Stimulated activated naive B cell treated with anti-CD40 and anti-IgM and Interleukin-4, amounts not matched to agents 10 μg/mL and 1 μg/mL and 100 μg/mL, for 72 hours (primary cell): ENCODE measurements at regions not wholly inside any gene's neighbourhood (a gene's known extent, or its start where the extent isn't known, plus 50 kb on each side); places are given as distances from the start of the nearest gene placed in this dataset.

Experiments used
- ATAC-seq, 2 donors: fragments of 150-1000 bp; cut with Tn5 transposase; replicated peaks; 2 replicates each; pipeline ENCODE4 v1.10.0; 2021; ENCODE audit warnings: moderate library complexity in 1 of 2
- DNase-seq: peaks from one replicate; pipeline ENCODE4 v3.0.0; 2021
- H3K27ac Mint-ChIP-seq: one replicate; pipeline ENCODE4 v1.8.0; 2022; ENCODE audit warnings: mild to moderate bottlenecking, mixed read lengths
- H3K27me3 Mint-ChIP-seq, 2 donors: one replicate each; pipeline ENCODE4 v1.8.0; 2022; ENCODE audit warnings: mixed read lengths in 2 of 2
- H3K36me3 Mint-ChIP-seq, 2 donors: one replicate each; pipeline ENCODE4 v1.8.0; 2022; ENCODE audit warnings: mixed read lengths in 2 of 2, mild to moderate bottlenecking in 1 of 2
- H3K4me1 Mint-ChIP-seq, 2 donors: one replicate each; pipeline ENCODE4 v1.8.0; 2022; ENCODE audit warnings: mixed read lengths in 2 of 2, mild to moderate bottlenecking in 1 of 2
- H3K4me3 Mint-ChIP-seq, 2 donors: one replicate each; pipeline ENCODE4 v1.8.0; 2022; ENCODE audit warnings: mild to moderate bottlenecking in 2 of 2, mixed read lengths in 2 of 2, moderate library complexity in 1 of 2
- H3K9me3 Mint-ChIP-seq, 2 donors: one replicate each; pipeline ENCODE4 v1.8.0; 2022; ENCODE audit warnings: mixed read lengths in 2 of 2, mild to moderate bottlenecking in 1 of 2

- H3K36me3 Mint-ChIP-seq: peaks cover 0 to 2% of the 10 kb centered on the region in 2 donors
- no peak for DNase-seq
- no peak for ATAC-seq
- no peaks in the 10 kb centered on the region for H3K4me1 Mint-ChIP-seq
- no peak overlapping the region for H3K27ac Mint-ChIP-seq
- H3K27me3 Mint-ChIP-seq: no peaks in the 10 kb centered on the region
- H3K9me3 Mint-ChIP-seq: peaks cover 0 to 5% of the 10 kb centered on the region in 2 donors
- no peak overlapping the region for H3K4me3 Mint-ChIP-seq
Observed at GRCh38 chr14:98010784-98011183, 1213.6 kb downstream of the VRK1 start.

GRCh38 chr14:98014851-98015615 lies 1217.9 kb downstream of the VRK1 start:
- DNase-seq: no peak
- no peaks in the 10 kb centered on the region for H3K4me1 Mint-ChIP-seq

GRCh38 chr14:98015921-98016320 lies 1218.7 kb downstream of the VRK1 start:
- Mint-ChIP-seq H3K27me3 (peaks cover 0 to 10% of the 10 kb centered on the region in 2 donors), H3K27ac (no peak overlapping the region), H3K4me3 (no peak overlapping the region), H3K36me3 (no peaks in the 10 kb centered on the region), H3K4me1 (no peaks in the 10 kb centered on the region), H3K9me3 (peaks cover 0 to 5% of the 10 kb centered on the region in 2 donors)
- DNase-seq: no peak
- no peak for ATAC-seq

More at GRCh38 chr14:98014851-98015615, 1217.9 kb downstream of the VRK1 start:
- no peak for ATAC-seq
- Mint-ChIP-seq H3K36me3 (no peaks in the 10 kb centered on the region), H3K4me3 (no peak overlapping the region), H3K27ac (no peak overlapping the region), H3K9me3 (peaks cover 0 to 5% of the 10 kb centered on the region in 2 donors), H3K27me3 (peaks cover 0 to 10% of the 10 kb centered on the region in 2 donors)

- Mint-ChIP-seq H3K4me3 (no peak overlapping the region), H3K27me3 (peaks cover 0 to 10% of the 10 kb centered on the region in 2 donors), H3K9me3 (peaks cover 0 to 3% of the 10 kb centered on the region in 2 donors), H3K4me1 (no peaks in the 10 kb centered on the region), H3K36me3 (no peaks in the 10 kb centered on the region), H3K27ac (no peak overlapping the region)
- DNase-seq (no peak), ATAC-seq (no peak)
Observed at GRCh38 chr14:98018628-98019027, 1221.4 kb downstream of the VRK1 start.

GRCh38 chr14:98022541-98023520 lies 1225.6 kb downstream of the VRK1 start:
- no peak overlapping the region for H3K4me3 Mint-ChIP-seq
- DNase-seq: no peak

GRCh38 chr14:98028162-98028561 lies 1231.0 kb downstream of the VRK1 start:
- H3K27me3 Mint-ChIP-seq: no peaks in the 10 kb centered on the region
- H3K36me3 Mint-ChIP-seq: no peaks in the 10 kb centered on the region
- no peaks in the 10 kb centered on the region for H3K4me1 Mint-ChIP-seq
- no peak overlapping the region for H3K27ac Mint-ChIP-seq
- no peak overlapping the region for H3K4me3 Mint-ChIP-seq
- no peak for DNase-seq
- peaks cover 16 to 21% of the 10 kb centered on the region in 2 donors for H3K9me3 Mint-ChIP-seq
- ATAC-seq: no peak

More at GRCh38 chr14:98022541-98023520, 1225.6 kb downstream of the VRK1 start:
- Mint-ChIP-seq H3K27me3 (peaks cover 0 to 5% of the 10 kb centered on the region in 2 donors), H3K4me1 (no peaks in the 10 kb centered on the region), H3K9me3 (peaks cover 4 to 6% of the 10 kb centered on the region in 2 donors), H3K27ac (no peak overlapping the region), H3K36me3 (no peaks in the 10 kb centered on the region)
- no peak for ATAC-seq

- DNase-seq (no peak), ATAC-seq (no peak)
- no peaks in the 10 kb centered on the region for H3K4me1 Mint-ChIP-seq
- H3K9me3 Mint-ChIP-seq: peaks cover 8 to 9% of the 10 kb centered on the region in 2 donors
- no peaks in the 10 kb centered on the region for H3K27me3 Mint-ChIP-seq
- H3K36me3 Mint-ChIP-seq: no peaks in the 10 kb centered on the region
- H3K27ac Mint-ChIP-seq: no peak overlapping the region
- H3K4me3 Mint-ChIP-seq: no peak overlapping the region
Observed at GRCh38 chr14:98035396-98035795, 1236.6 kb downstream of the BCL11B start.

- no peak for DNase-seq
- H3K27ac Mint-ChIP-seq: no peak overlapping the region
- H3K4me3 Mint-ChIP-seq: no peak overlapping the region
Observed at GRCh38 chr14:98037831-98038230, 1234.2 kb downstream of the BCL11B start.

GRCh38 chr14:98056946-98057345 lies 1215.1 kb downstream of the BCL11B start:
- Mint-ChIP-seq H3K27me3 (peaks cover 0 to 5% of the 10 kb centered on the region in 2 donors), H3K4me1 (no peaks in the 10 kb centered on the region), H3K4me3 (no peak overlapping the region), H3K9me3 (peaks cover 4 to 5% of the 10 kb centered on the region in 2 donors), H3K36me3 (no peaks in the 10 kb centered on the region), H3K27ac (no peak overlapping the region)
- no peak for ATAC-seq
- DNase-seq: no peak

More at GRCh38 chr14:98037831-98038230, 1234.2 kb downstream of the BCL11B start:
- no peak for ATAC-seq
- Mint-ChIP-seq H3K4me1 (no peaks in the 10 kb centered on the region), H3K36me3 (no peaks in the 10 kb centered on the region), H3K27me3 (no peaks in the 10 kb centered on the region), H3K9me3 (peaks cover 0 to 4% of the 10 kb centered on the region in 2 donors)

- H3K4me1 Mint-ChIP-seq: no peaks in the 10 kb centered on the region
- DNase-seq (no peak), ATAC-seq (no peak)
- no peak overlapping the region for H3K4me3 Mint-ChIP-seq
- H3K27me3 Mint-ChIP-seq: peaks cover 0 to 5% of the 10 kb centered on the region in 2 donors
- peaks cover 11 to 14% of the 10 kb centered on the region in 2 donors for H3K9me3 Mint-ChIP-seq
- H3K27ac Mint-ChIP-seq: no peak overlapping the region
- H3K36me3 Mint-ChIP-seq: no peaks in the 10 kb centered on the region
Observed at GRCh38 chr14:98059106-98059505, 1212.9 kb downstream of the BCL11B start.

- Mint-ChIP-seq H3K27me3 (no peaks in the 10 kb centered on the region), H3K36me3 (no peaks in the 10 kb centered on the region), H3K9me3 (peaks cover 5 to 14% of the 10 kb centered on the region in 2 donors), H3K27ac (no peak overlapping the region), H3K4me1 (no peaks in the 10 kb centered on the region), H3K4me3 (no peak overlapping the region)
- DNase-seq (no peak), ATAC-seq (no peak)
Observed at GRCh38 chr14:98062083-98062482, 1209.9 kb downstream of the BCL11B start.

GRCh38 chr14:98069712-98070171 lies 1202.3 kb downstream of the BCL11B start:
- H3K9me3 Mint-ChIP-seq: peaks cover 0 to 4% of the 10 kb centered on the region in 2 donors
- no peak overlapping the region for H3K4me3 Mint-ChIP-seq
- H3K36me3 Mint-ChIP-seq: no peaks in the 10 kb centered on the region
- DNase-seq (no peak), ATAC-seq (no peak)
- no peaks in the 10 kb centered on the region for H3K4me1 Mint-ChIP-seq
- no peaks in the 10 kb centered on the region for H3K27me3 Mint-ChIP-seq
- no peak overlapping the region for H3K27ac Mint-ChIP-seq

GRCh38 chr14:98070536-98070935 lies 1201.5 kb downstream of the BCL11B start:
- H3K4me1 Mint-ChIP-seq: no peaks in the 10 kb centered on the region
- H3K27ac Mint-ChIP-seq: no peak overlapping the region
- no peak overlapping the region for H3K4me3 Mint-ChIP-seq
- peaks cover 0 to 4% of the 10 kb centered on the region in 2 donors for H3K9me3 Mint-ChIP-seq
- H3K36me3 Mint-ChIP-seq: no peaks in the 10 kb centered on the region
- DNase-seq (no peak), ATAC-seq (no peak)
- no peaks in the 10 kb centered on the region for H3K27me3 Mint-ChIP-seq

GRCh38 chr14:98074111-98074510 lies 1197.9 kb downstream of the BCL11B start:
- Mint-ChIP-seq H3K27me3 (no peaks in the 10 kb centered on the region), H3K9me3 (peaks cover 0 to 4% of the 10 kb centered on the region in 2 donors), H3K4me3 (no peak overlapping the region), H3K36me3 (no peaks in the 10 kb centered on the region), H3K4me1 (no peaks in the 10 kb centered on the region), H3K27ac (no peak overlapping the region)
- no peak for DNase-seq
- no peak for ATAC-seq
